MM.1S (cell line): ENCODE measurements at regions not wholly inside any gene's neighbourhood (a gene's known extent, or its start where the extent isn't known, plus 50 kb on each side); places are given as distances from the start of the nearest gene placed in this dataset.
A peak's percentile ranks its signal among the peaks of the same experiment; 100 is the strongest.

Experiments used
- DNase-seq: peaks from one replicate; pipeline ENCODE4 v3.0.0-alpha.2; 2015
- H2AFZ ChIP-seq: fragments of 300-600 bp; sonication (generic); 2 replicates; pipeline ENCODE4 v1.6.0; 2016; ENCODE audit warnings: antibody characterized with exemption, low read length
- H3F3A ChIP-seq: fragments of 300-600 bp; sonication (generic); 2 replicates; pipeline ENCODE4 v1.6.1; 2016; ENCODE audit warnings: mild to moderate bottlenecking, antibody characterized with exemption, low read length, moderate library complexity, mixed read lengths; ENCODE audit not compliant: insufficient read depth
- H3K27ac ChIP-seq: fragments of 300-600 bp; sonication (generic); 2 replicates; pipeline ENCODE4 v1.5.1; 2016; ENCODE audit warnings: mild to moderate bottlenecking, low read length
- H3K27me3 ChIP-seq: fragments of 300-600 bp; sonication (generic); replicated peaks from 2 replicates; pipeline ENCODE4 v1.6.0; 2016; ENCODE audit warnings: low read length; ENCODE audit not compliant: insufficient read depth
- H3K36me3 ChIP-seq: fragments of 300-600 bp; sonication (generic); replicated peaks from 2 replicates; pipeline ENCODE4 v1.6.1; 2016; ENCODE audit warnings: mild to moderate bottlenecking, low read length, mixed read lengths; ENCODE audit not compliant: insufficient read depth
- H3K4me1 ChIP-seq: fragments of 300-600 bp; sonication (generic); 2 replicates; pipeline ENCODE4 v1.6.1; 2016; ENCODE audit warnings: low read length, mixed read lengths
- H3K4me2 ChIP-seq: fragments of 300-600 bp; sonication (generic); 2 replicates; pipeline ENCODE4 v1.6.0; 2016; ENCODE audit warnings: low read depth, low read length
- H3K4me3 ChIP-seq: fragments of 300-600 bp; sonication (generic); 2 replicates; pipeline ENCODE4 v1.5.1; 2016; ENCODE audit warnings: low read length, mixed read lengths
- H3K79me2 ChIP-seq: fragments of 300-600 bp; sonication (generic); 2 replicates; pipeline ENCODE4 v1.6.1; 2016; ENCODE audit warnings: mixed run types, low read length, mixed read lengths
- H3K9ac ChIP-seq: fragments of 300-600 bp; sonication (generic); 2 replicates; pipeline ENCODE4 v1.6.1; 2016; ENCODE audit warnings: low read length, mixed read lengths
- H3K9me2 ChIP-seq: fragments of 300-600 bp; sonication (generic); replicated peaks from 2 replicates; pipeline ENCODE4 v1.6.1; 2016; ENCODE audit warnings: mild to moderate bottlenecking, low read length, mixed read lengths; ENCODE audit not compliant: insufficient read depth
- H3K9me3 ChIP-seq: fragments of 300-600 bp; sonication (generic); replicated peaks from 2 replicates; pipeline ENCODE4 v1.6.1; 2016; ENCODE audit warnings: mild to moderate bottlenecking, low read length, mixed read lengths; ENCODE audit not compliant: insufficient read depth
- H4K20me1 ChIP-seq: fragments of 300-600 bp; sonication (generic); 2 replicates; pipeline ENCODE4 v1.6.1; 2016; ENCODE audit warnings: mild to moderate bottlenecking, low read length, moderate library complexity, mixed read lengths; ENCODE audit not compliant: insufficient read depth
- EZH2 ChIP-seq: fragments of 300-600 bp; sonication (generic); optimal IDR thresholded peaks from 2 replicates; pipeline ENCODE3; 2017; ENCODE audit warnings: low read depth, mild to moderate bottlenecking, antibody characterized with exemption, low read length, mixed read lengths
- EZH2phosphoT487 ChIP-seq: fragments of 300-600 bp; sonication (generic); IDR thresholded peaks from 2 replicates; pipeline ENCODE4 v1.6.1; 2018; ENCODE audit warnings: antibody characterized with exemption, low read length
- TF ChIP-seq, protein P1 (sequence below): fragments of 300-600 bp; sonication (generic); IDR thresholded peaks from 2 replicates; pipeline ENCODE4 v1.5.1; 2016; ENCODE audit warnings: antibody characterized with exemption, low read length, mixed read lengths

- no peaks in the 10 kb centered on the region for H3K79me2 ChIP-seq
- no peaks in the 10 kb centered on the region for H3F3A ChIP-seq
- no peak for DNase-seq
- no peaks in the 10 kb centered on the region for H3K27me3 ChIP-seq
- H3K4me3 ChIP-seq: no peak overlapping the region
- H3K4me1 ChIP-seq: no peaks in the 10 kb centered on the region
- H3K9me3 ChIP-seq: no peaks in the 10 kb centered on the region
- no peak overlapping the region for H3K4me2 ChIP-seq
- H3K9ac ChIP-seq: no peak overlapping the region
- H3K9me2 ChIP-seq: no peaks in the 10 kb centered on the region
- H2AFZ ChIP-seq: no peak overlapping the region
- H3K27ac ChIP-seq: no peak overlapping the region
- H3K36me3 ChIP-seq: no peaks in the 10 kb centered on the region
- H4K20me1 ChIP-seq: no peaks in the 10 kb centered on the region
- no peak for TF ChIP-seq EZH2
- TF ChIP-seq EZH2phosphoT487: no peak
- TF ChIP-seq, protein P1, sequence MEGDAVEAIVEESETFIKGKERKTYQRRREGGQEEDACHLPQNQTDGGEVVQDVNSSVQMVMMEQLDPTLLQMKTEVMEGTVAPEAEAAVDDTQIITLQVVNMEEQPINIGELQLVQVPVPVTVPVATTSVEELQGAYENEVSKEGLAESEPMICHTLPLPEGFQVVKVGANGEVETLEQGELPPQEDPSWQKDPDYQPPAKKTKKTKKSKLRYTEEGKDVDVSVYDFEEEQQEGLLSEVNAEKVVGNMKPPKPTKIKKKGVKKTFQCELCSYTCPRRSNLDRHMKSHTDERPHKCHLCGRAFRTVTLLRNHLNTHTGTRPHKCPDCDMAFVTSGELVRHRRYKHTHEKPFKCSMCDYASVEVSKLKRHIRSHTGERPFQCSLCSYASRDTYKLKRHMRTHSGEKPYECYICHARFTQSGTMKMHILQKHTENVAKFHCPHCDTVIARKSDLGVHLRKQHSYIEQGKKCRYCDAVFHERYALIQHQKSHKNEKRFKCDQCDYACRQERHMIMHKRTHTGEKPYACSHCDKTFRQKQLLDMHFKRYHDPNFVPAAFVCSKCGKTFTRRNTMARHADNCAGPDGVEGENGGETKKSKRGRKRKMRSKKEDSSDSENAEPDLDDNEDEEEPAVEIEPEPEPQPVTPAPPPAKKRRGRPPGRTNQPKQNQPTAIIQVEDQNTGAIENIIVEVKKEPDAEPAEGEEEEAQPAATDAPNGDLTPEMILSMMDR: no peak
Observed at GRCh38 chr13:47039106-47039505, 142.3 kb upstream of the HTR2A start.

DNA sequence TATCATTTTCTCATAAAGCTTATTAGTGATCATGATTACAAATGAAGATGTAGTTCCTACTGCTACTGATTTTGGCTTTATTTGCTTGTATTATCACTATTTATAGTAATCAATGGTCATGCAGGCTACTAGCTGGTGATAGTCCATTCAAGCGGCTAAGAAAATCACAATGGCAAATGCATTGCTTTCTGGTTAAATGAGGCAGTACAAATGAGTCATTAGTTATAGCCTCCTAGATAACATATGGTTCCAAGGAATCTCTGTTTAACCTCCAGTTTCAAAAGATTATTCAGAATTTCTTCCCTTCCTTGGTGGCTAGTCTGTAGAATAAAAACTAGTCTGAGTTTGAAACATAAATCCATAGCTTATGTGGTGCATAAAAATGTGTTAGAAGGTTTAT, 141.3 kb upstream of the HTR2A start:
- H4K20me1 ChIP-seq: no peaks in the 10 kb centered on the region
- no peaks in the 10 kb centered on the region for H3K9me2 ChIP-seq
- no peaks in the 10 kb centered on the region for H3K9me3 ChIP-seq
- no peaks in the 10 kb centered on the region for H3K27me3 ChIP-seq
- no peak overlapping the region for H2AFZ ChIP-seq
- no peak for DNase-seq
- H3K79me2 ChIP-seq: no peaks in the 10 kb centered on the region
- H3K9ac ChIP-seq: no peak overlapping the region
- no peak overlapping the region for H3K4me3 ChIP-seq
- H3K36me3 ChIP-seq: no peaks in the 10 kb centered on the region
- H3K4me2 ChIP-seq: no peak overlapping the region
- no peaks in the 10 kb centered on the region for H3F3A ChIP-seq
- H3K4me1 ChIP-seq: no peaks in the 10 kb centered on the region
- no peak overlapping the region for H3K27ac ChIP-seq
- TF ChIP-seq, protein P1: no peak
- TF ChIP-seq EZH2phosphoT487: no peak
- TF ChIP-seq EZH2: no peak

- Histone ChIP-seq H3K4me3 (no peak overlapping the region), H3K4me1 (no peaks in the 10 kb centered on the region), H4K20me1 (no peaks in the 10 kb centered on the region), H3K4me2 (peak overlapping the region; percentile 24; the same call in 1 of the 2 replicates), H3K9me3 (no peaks in the 10 kb centered on the region), H3K79me2 (no peaks in the 10 kb centered on the region), H3F3A (no peaks in the 10 kb centered on the region), H2AFZ (no peak overlapping the region), H3K27me3 (no peaks in the 10 kb centered on the region), H3K36me3 (no peaks in the 10 kb centered on the region), H3K9me2 (no peaks in the 10 kb centered on the region), H3K9ac (no peak overlapping the region), H3K27ac (no peak overlapping the region)
- TF ChIP-seq EZH2phosphoT487 (no peak), EZH2 (no peak)
- TF ChIP-seq, protein P1: no peak
- no peak for DNase-seq
Observed at GRCh38 chr13:47036294-47037008, 139.6 kb upstream of the HTR2A start.
